CD14-positive monocyte (primary cell): ENCODE measurements at regions not wholly inside any gene's neighbourhood (a gene's known extent, or its start where the extent isn't known, plus 50 kb on each side); places are given as distances from the start of the nearest gene placed in this dataset.

Experiments used
- DNase-seq, 3 donors: peaks; one replicate each; pipeline ENCODE4 v3.0.0-alpha.2; 2011 to 2022
- H2AFZ ChIP-seq: 2 replicates; pipeline ENCODE4 v1.6.0; 2012; ENCODE audit warnings: mild to moderate bottlenecking, low read depth, low read length, inconsistent platforms; ENCODE audit not compliant: insufficient read depth, poor library complexity, severe bottlenecking
- H3K27ac ChIP-seq, 2 donors: 1 replicate in 1 of 2; 2 replicates in 1 of 2; pipeline ENCODE4 v1.5.1; 2012 to 2013; ENCODE audit warnings: low read length in 2 of 2, control low read depth in 1 of 2, inconsistent platforms in 1 of 2, low read depth in 1 of 2, mild to moderate bottlenecking in 1 of 2
- H3K27me3 ChIP-seq, 2 donors: one replicate each; pipeline versions ENCODE4 v1.6.0 to v1.6.1; 2011 to 2013; ENCODE audit warnings: low read length in 2 of 2; ENCODE audit not compliant: control insufficient read depth in 2 of 2, insufficient read depth in 2 of 2
- H3K36me3 ChIP-seq, 2 donors: replicated peaks in 1 of 2; 1 replicate in 1 of 2; 2 replicates in 1 of 2; pipeline versions ENCODE4 v1.5.1 to v1.6.1; 2012 to 2013; ENCODE audit warnings: low read length in 2 of 2, control low read depth in 1 of 2, inconsistent platforms in 1 of 2, mild to moderate bottlenecking in 1 of 2; ENCODE audit not compliant: insufficient read depth in 2 of 2, control insufficient read depth in 1 of 2
- H3K4me1 ChIP-seq, 2 donors: 1 replicate in 1 of 2; 2 replicates in 1 of 2; pipeline versions ENCODE4 v1.5.1 to v1.6.1; 2012 to 2013; ENCODE audit warnings: low read length in 2 of 2, control low read depth in 1 of 2, inconsistent platforms in 1 of 2, mild to moderate bottlenecking in 1 of 2, moderate library complexity in 1 of 2; ENCODE audit not compliant: insufficient read depth in 2 of 2, control insufficient read depth in 1 of 2
- H3K4me2 ChIP-seq: replicated peaks from 2 replicates; pipeline ENCODE3; 2012; ENCODE audit warnings: low read length, moderate library complexity, mild to moderate bottlenecking; ENCODE audit not compliant: poor library complexity, severe bottlenecking; ENCODE audit errors: extremely low read depth
- H3K4me3 ChIP-seq, 3 experiments: fragments of 200-600 bp in 1 of 3; sonication (generic) in 1 of 3; replicated peaks in 1 of 3; 1 replicate in 2 of 3; 2 replicates in 1 of 3; pipeline ENCODE4 v1.5.1; 2011 to 2013; ENCODE audit warnings: low read length in 3 of 3, mild to moderate bottlenecking in 3 of 3, control low read depth in 2 of 3, low read depth in 2 of 3, inconsistent platforms in 1 of 3, moderate library complexity in 1 of 3
- H3K79me2 ChIP-seq: 2 replicates; pipeline ENCODE4 v1.6.0; 2012; ENCODE audit warnings: mild to moderate bottlenecking, control low read depth, inconsistent platforms, low read length, moderate library complexity; ENCODE audit not compliant: insufficient read depth
- H3K9ac ChIP-seq: 2 replicates; pipeline ENCODE4 v1.6.0; 2017; ENCODE audit warnings: low read length, mild to moderate bottlenecking; ENCODE audit not compliant: insufficient read depth, poor library complexity, severe bottlenecking
- H3K9me3 ChIP-seq, 2 donors: replicated peaks in 1 of 2; 1 replicate in 1 of 2; 2 replicates in 1 of 2; pipeline versions ENCODE4 v1.5.1 to v1.6.1; 2012 to 2013; ENCODE audit warnings: low read length in 2 of 2, control low read depth in 1 of 2; ENCODE audit not compliant: control insufficient read depth in 1 of 2, insufficient read depth in 1 of 2
- H4K20me1 ChIP-seq: 2 replicates; pipeline ENCODE4 v1.6.0; 2012; ENCODE audit warnings: mild to moderate bottlenecking, low read length, control low read depth, moderate library complexity; ENCODE audit not compliant: insufficient read depth
- H3K27ac Mint-ChIP-seq, 7 donors: one replicate each; pipeline ENCODE4 v1.8.0; 2020; ENCODE audit warnings: mild to moderate bottlenecking in 7 of 7, mixed read lengths in 7 of 7, moderate library complexity in 6 of 7, inconsistent platforms in 2 of 7
- H3K27me3 Mint-ChIP-seq, 3 donors: one replicate each; pipeline ENCODE4 v1.8.0; 2021 to 2022; ENCODE audit warnings: low read depth in 3 of 3, mild to moderate bottlenecking in 3 of 3, mixed read lengths in 3 of 3, moderate library complexity in 3 of 3, inconsistent platforms in 1 of 3
- H3K36me3 Mint-ChIP-seq, 2 donors: one replicate each; pipeline ENCODE4 v1.8.0; 2020; ENCODE audit warnings: mixed read lengths in 2 of 2, inconsistent platforms in 1 of 2, mild to moderate bottlenecking in 1 of 2
- H3K4me1 Mint-ChIP-seq: one replicate; pipeline ENCODE4 v1.8.0; 2020; ENCODE audit warnings: mild to moderate bottlenecking, mixed read lengths
- H3K4me3 Mint-ChIP-seq, 2 donors: one replicate each; pipeline ENCODE4 v1.8.0; 2020; ENCODE audit warnings: mild to moderate bottlenecking in 2 of 2, mixed read lengths in 2 of 2, moderate library complexity in 1 of 2
- H3K9me3 Mint-ChIP-seq, 7 donors: one replicate each; pipeline ENCODE4 v1.8.0; 2020 to 2022; ENCODE audit warnings: mixed read lengths in 7 of 7, mild to moderate bottlenecking in 6 of 7, moderate library complexity in 6 of 7, inconsistent platforms in 2 of 7
- WGBS: methylation state at CpG from one replicate; pipeline ENCODE4 v1.1.5; 2013; ENCODE audit warnings: missing lambda C conversion rate; ENCODE audit not compliant: insufficient coverage; 5-methylcytosine and 5-hydroxymethylcytosine counted together
- intact Hi-C, 2 donors: fragments of 100-400 bp; cut with micrococcal nuclease; formaldehyde crosslinking; loops; one replicate each; pipeline versions ENCODE4 v1.15.0 to v1.15.1; 2023
- TF ChIP-seq, protein P1 (sequence below): fragments of 200-600 bp; IDR thresholded peaks from one replicate; pipeline ENCODE4 v1.8.0; 2022; ENCODE audit warnings: antibody characterized with exemption, mild to moderate bottlenecking

DNA sequence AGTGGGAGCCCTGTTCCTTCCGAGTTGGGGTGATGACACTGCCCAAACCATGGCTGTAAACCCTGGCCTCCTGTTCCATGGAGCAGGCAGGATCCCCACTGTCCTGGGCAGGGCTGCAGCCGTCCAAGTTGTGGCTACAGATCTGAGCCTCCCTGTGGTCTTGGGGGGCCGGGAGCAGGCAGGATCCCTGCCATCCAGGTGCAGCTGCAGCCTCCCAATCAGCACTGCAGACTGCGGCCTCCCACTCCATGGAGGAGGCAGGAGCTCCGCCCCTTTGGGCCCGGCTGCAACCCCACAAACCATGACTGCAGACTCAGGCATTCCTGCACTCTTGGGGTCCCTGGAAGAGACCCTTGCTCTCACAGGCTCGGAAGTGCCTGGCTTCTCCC, 872.1 kb upstream of the GJE1 start:
- no peak overlapping the region for H3K27ac Mint-ChIP-seq
- WGBS, result 92% methylated on average over 7 of the region's 7 CpGs
- intact Hi-C loops, result no loop called here
- no peak for DNase-seq
- H3K36me3 Mint-ChIP-seq, result no peaks in the 10 kb centered on the region
- Histone ChIP-seq H3K36me3 (no peaks in the 10 kb centered on the region), H3K4me1 (no peaks in the 10 kb centered on the region), H3K27me3 (no peaks in the 10 kb centered on the region), H3K9me3 (peaks cover 9 to 14% of the 10 kb centered on the region in 2 donors), H3K4me2 (no peak overlapping the region), H2AFZ (no peak overlapping the region), H4K20me1 (no peaks in the 10 kb centered on the region), H3K27ac (no peak overlapping the region), H3K4me3 (no peak overlapping the region), H3K79me2 (no peaks in the 10 kb centered on the region), H3K9ac (no peak overlapping the region)
- no peaks in the 10 kb centered on the region for H3K4me1 Mint-ChIP-seq
- TF ChIP-seq, protein P1, sequence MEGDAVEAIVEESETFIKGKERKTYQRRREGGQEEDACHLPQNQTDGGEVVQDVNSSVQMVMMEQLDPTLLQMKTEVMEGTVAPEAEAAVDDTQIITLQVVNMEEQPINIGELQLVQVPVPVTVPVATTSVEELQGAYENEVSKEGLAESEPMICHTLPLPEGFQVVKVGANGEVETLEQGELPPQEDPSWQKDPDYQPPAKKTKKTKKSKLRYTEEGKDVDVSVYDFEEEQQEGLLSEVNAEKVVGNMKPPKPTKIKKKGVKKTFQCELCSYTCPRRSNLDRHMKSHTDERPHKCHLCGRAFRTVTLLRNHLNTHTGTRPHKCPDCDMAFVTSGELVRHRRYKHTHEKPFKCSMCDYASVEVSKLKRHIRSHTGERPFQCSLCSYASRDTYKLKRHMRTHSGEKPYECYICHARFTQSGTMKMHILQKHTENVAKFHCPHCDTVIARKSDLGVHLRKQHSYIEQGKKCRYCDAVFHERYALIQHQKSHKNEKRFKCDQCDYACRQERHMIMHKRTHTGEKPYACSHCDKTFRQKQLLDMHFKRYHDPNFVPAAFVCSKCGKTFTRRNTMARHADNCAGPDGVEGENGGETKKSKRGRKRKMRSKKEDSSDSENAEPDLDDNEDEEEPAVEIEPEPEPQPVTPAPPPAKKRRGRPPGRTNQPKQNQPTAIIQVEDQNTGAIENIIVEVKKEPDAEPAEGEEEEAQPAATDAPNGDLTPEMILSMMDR, result no peak
- peaks cover 0 to 8% (median 2%) of the 10 kb centered on the region in 7 donors for H3K9me3 Mint-ChIP-seq
- H3K4me3 Mint-ChIP-seq, result no peak overlapping the region
- H3K27me3 Mint-ChIP-seq, result peaks cover 0 to 1% (median 0%) of the 10 kb centered on the region in 3 donors

DNA sequence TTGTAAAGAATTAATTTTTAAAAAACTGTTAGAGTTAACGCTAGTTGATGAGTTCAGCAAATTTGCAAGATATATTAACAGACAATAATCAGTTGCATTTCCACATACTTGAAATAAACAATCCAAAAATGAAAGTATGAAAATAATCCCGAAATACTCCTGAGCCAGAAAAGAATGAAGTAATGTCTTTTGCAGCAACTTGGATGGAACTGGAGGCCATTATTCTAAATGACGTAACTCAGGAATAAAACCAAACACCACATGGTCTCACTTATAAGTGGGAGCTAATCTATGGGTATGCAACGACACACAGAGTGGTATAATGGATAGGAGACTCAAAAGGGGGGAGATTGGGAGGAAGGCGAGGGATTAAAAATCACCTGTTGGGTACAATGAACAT, 872.9 kb upstream of the GJE1 start:
- no peaks in the 10 kb centered on the region for H3K36me3 Mint-ChIP-seq
- Histone ChIP-seq H3K27me3 (no peaks in the 10 kb centered on the region), H3K79me2 (no peaks in the 10 kb centered on the region), H4K20me1 (no peaks in the 10 kb centered on the region), H3K27ac (no peak overlapping the region), H3K9ac (no peak overlapping the region), H3K4me2 (no peak overlapping the region), H3K4me1 (no peaks in the 10 kb centered on the region), H3K4me3 (no peak overlapping the region), H2AFZ (no peak overlapping the region), H3K36me3 (no peaks in the 10 kb centered on the region), H3K9me3 (peaks cover 9 to 19% of the 10 kb centered on the region in 2 donors)
- intact Hi-C loops, result no loop called here
- H3K4me1 Mint-ChIP-seq, result no peaks in the 10 kb centered on the region
- TF ChIP-seq, protein P1, result no peak
- no peak overlapping the region for H3K4me3 Mint-ChIP-seq
- WGBS, result no CpG with 5 or more reads among the region's 5 CpGs
- peaks cover 0 to 8% (median 3%) of the 10 kb centered on the region in 7 donors for H3K9me3 Mint-ChIP-seq
- peaks cover 0 to 1% (median 0%) of the 10 kb centered on the region in 3 donors for H3K27me3 Mint-ChIP-seq
- H3K27ac Mint-ChIP-seq, result no peak overlapping the region
- no peak for DNase-seq
